Esophagus squamous epithelium (tissue), 5 donors: ENCODE measurements at regions not wholly inside any gene's neighbourhood (a gene's known extent, or its start where the extent isn't known, plus 50 kb on each side); places are given as distances from the start of the nearest gene placed in this dataset.

ENCODE experiments used
- DNase-seq: peaks from one replicate; lab custom pipeline; 2025; lab: John Stamatoyannopoulos, UW
- H3K27ac ChIP-seq, 4 donors: fragments of 200-600 bp; sonication (generic); one replicate each; pipeline ENCODE4 v1.5.1; 2016 to 2019; ENCODE audit warnings: mild to moderate bottlenecking in 1 of 4
- H3K27me3 ChIP-seq, 4 donors: fragments of 200-600 bp; sonication (generic); 1 replicate in 3 of 4; 2 replicates in 1 of 4; pipeline versions ENCODE4 v1.5.1 to v1.6.0; 2017 to 2021; ENCODE audit warnings: antibody characterized with exemption in 1 of 4
- H3K36me3 ChIP-seq, 3 donors: fragments of 200-600 bp; sonication (generic); one replicate each; pipeline ENCODE4 v1.5.1; 2016 to 2019
- H3K4me1 ChIP-seq, 3 donors: fragments of 200-600 bp; sonication (generic); one replicate each; pipeline ENCODE4 v1.5.1; 2017 to 2019
- H3K4me3 ChIP-seq, 4 donors: fragments of 200-600 bp; sonication (generic); 1 replicate in 3 of 4; 2 replicates in 1 of 4; pipeline ENCODE4 v1.5.1; 2016 to 2019; ENCODE audit warnings: mild to moderate bottlenecking in 2 of 4, moderate library complexity in 1 of 4
- H3K9me3 ChIP-seq, 3 donors: fragments of 200-600 bp; sonication (generic); one replicate each; pipeline ENCODE4 v1.5.1; 2016 to 2019
- POLR2A ChIP-seq, 4 donors: fragments of 450-650 bp; IDR thresholded peaks; one replicate each; pipeline ENCODE4 v1.6.1; 2017; ENCODE audit warnings: antibody characterized with exemption in 4 of 4, mild to moderate bottlenecking in 4 of 4, moderate library complexity in 3 of 4
- WGBS, 2 donors: methylation state at CpG; one replicate each; pipeline ENCODE4 v1.1.5; 2018; 5-methylcytosine and 5-hydroxymethylcytosine counted together
- intact Hi-C: fragments of 100-400 bp; cut with DNase I; formaldehyde crosslinking; loops from one replicate; pipeline ENCODE4 v1.15.0; 2022
- TF ChIP-seq, protein P1 (sequence below), 6 experiments: fragments of 450-650 bp in 4 of 6; fragments of 200-600 bp in 2 of 6; sonication (generic) in 2 of 6; IDR thresholded peaks; one replicate each; pipeline ENCODE4 v1.5.1; 2016 to 2019; ENCODE audit warnings: antibody characterized with exemption in 6 of 6, mild to moderate bottlenecking in 4 of 6, moderate library complexity in 4 of 6
- donor health status: DM: yes; HTN: yes; CAD: no.

DNA sequence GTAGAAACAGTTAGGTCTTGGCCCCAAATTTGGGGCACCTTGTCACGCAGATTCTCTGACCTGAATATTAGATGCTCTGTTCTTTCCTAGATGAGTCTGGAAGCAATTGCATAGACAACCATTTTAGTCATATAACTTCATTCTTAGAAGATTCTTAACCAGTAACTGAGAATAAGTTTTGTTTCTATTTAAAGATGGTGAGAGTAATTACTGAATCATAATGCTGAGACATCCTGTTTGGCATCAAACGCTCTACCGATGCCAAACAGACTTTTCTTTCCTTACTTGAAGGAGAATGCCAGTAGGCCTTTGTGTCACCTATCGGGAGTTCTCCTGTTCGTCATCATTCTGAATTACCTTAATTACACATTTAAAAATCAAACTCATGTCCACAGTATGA lies 131.6 kb upstream of the ID4 start:
- DNase-seq: no peak
- Histone ChIP-seq H3K9me3 (no peaks in the 10 kb centered on the region), H3K36me3 (no peaks in the 10 kb centered on the region), H3K27ac (no peak overlapping the region), H3K4me3 (no peak overlapping the region), H3K27me3 (no peaks in the 10 kb centered on the region), H3K4me1 (no peaks in the 10 kb centered on the region)
- intact Hi-C loops: no loop called here
- TF ChIP-seq POLR2A (IDR thresholded peaks at IDR 0.05): no peak
- TF ChIP-seq, protein P1, sequence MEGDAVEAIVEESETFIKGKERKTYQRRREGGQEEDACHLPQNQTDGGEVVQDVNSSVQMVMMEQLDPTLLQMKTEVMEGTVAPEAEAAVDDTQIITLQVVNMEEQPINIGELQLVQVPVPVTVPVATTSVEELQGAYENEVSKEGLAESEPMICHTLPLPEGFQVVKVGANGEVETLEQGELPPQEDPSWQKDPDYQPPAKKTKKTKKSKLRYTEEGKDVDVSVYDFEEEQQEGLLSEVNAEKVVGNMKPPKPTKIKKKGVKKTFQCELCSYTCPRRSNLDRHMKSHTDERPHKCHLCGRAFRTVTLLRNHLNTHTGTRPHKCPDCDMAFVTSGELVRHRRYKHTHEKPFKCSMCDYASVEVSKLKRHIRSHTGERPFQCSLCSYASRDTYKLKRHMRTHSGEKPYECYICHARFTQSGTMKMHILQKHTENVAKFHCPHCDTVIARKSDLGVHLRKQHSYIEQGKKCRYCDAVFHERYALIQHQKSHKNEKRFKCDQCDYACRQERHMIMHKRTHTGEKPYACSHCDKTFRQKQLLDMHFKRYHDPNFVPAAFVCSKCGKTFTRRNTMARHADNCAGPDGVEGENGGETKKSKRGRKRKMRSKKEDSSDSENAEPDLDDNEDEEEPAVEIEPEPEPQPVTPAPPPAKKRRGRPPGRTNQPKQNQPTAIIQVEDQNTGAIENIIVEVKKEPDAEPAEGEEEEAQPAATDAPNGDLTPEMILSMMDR (IDR thresholded peaks at IDR 0.05): no peak
- WGBS, 2 donors: 41 to 61% methylated on average over 5 of the region's 5 CpGs

DNA sequence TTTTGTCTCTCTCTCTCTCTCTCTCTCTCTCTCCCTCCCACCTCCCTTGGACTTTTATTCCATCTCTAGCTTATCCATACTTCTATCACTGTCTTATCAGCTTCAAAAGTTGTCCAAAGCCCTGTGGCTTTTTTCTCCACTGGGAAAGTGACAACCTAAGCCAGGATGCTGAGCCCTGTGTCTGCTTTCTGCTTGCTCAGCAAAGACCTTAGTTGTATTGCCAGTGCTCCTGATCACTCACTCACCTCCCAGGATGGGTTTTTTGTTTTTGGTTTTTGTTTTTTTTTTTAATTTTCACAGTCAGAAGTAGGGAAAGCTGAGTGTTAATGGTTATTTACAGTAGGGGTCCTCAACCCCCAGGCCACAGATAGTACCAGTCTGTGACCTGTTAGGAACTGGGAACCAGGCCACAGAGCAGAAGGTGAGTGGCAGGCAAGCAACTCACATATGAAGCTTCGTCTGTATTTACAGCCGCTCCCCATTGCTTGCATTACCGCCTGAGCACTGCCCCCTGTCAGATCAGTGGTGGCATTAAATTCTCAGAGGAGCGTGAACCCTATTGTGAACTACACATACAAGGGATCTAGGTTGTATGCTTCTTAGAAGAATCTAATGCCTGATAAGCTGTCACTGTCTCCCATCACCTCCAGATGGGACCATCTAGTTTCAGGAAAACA lies 125.0 kb upstream of the ID4 start:
- intact Hi-C loops: no loop called here
- 84 to 92% methylated on average over 4 of the region's 4 CpGs for WGBS, 2 donors
- Histone ChIP-seq H3K36me3 (no peaks in the 10 kb centered on the region), H3K27me3 (no peaks in the 10 kb centered on the region), H3K27ac (no peak overlapping the region), H3K9me3 (no peaks in the 10 kb centered on the region), H3K4me3 (no peak overlapping the region), H3K4me1 (no peaks in the 10 kb centered on the region)
- TF ChIP-seq POLR2A (IDR thresholded peaks at IDR 0.05): no peak
- TF ChIP-seq, protein P1 (IDR thresholded peaks at IDR 0.05): no peak
- no peak for DNase-seq

DNA sequence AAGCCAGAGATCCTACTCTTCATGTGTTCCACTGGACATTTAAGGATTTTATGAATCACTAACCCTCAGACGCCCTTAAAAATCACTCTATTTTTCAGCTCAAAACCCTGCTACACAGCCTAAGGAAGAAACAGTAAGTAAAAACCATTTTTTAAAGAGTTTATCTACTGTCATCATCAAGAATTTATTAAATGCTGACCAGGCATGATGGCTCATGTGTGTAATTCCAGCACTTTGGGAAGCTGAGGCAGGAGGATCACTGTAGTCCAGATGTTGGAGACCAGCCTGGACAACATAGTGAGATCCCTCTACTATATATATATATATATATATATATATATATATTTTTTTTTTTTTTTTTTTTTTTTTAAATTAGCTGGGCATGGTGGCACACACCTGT lies 124.2 kb upstream of the ID4 start:
- Histone ChIP-seq H3K9me3 (no peaks in the 10 kb centered on the region), H3K27ac (no peak overlapping the region), H3K27me3 (no peaks in the 10 kb centered on the region), H3K4me3 (no peak overlapping the region), H3K36me3 (no peaks in the 10 kb centered on the region), H3K4me1 (no peaks in the 10 kb centered on the region)
- intact Hi-C loops: no loop called here
- WGBS, 2 donors: 82 to 90% methylated on average over 1 of the region's 1 CpG
- no peak for TF ChIP-seq POLR2A (IDR thresholded peaks at IDR 0.05)
- no peak for DNase-seq

DNA sequence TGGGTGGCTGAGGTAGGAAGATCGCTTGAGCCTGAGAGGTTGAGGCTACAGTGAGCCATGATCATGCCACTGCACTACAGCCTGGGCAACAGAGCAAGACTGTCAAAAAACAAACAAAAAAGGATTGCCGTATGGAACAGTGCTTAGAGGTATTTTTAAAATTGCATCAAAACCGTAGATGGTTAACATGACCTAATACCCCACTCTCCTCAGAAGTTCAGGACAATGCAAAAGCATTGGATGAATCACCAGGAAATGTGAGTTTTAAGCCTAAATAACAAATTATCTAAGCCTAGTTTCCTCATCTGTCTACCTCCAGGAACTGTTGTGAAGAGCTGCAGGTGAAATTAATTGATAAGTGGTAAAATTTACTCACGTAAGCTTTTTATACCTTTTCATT lies 123.8 kb upstream of the ID4 start:
- no peak overlapping the region for H3K27ac ChIP-seq
- H3K4me3 ChIP-seq: no peak overlapping the region
- DNase-seq: no peak
- no peaks in the 10 kb centered on the region for H3K36me3 ChIP-seq
- H3K27me3 ChIP-seq: no peaks in the 10 kb centered on the region
- TF ChIP-seq POLR2A (IDR thresholded peaks at IDR 0.05): no peak
- TF ChIP-seq, protein P1 (IDR thresholded peaks at IDR 0.05): no peak
- H3K4me1 ChIP-seq: no peaks in the 10 kb centered on the region
- intact Hi-C loops: no loop called here
- H3K9me3 ChIP-seq: no peaks in the 10 kb centered on the region
- 73% methylated on average over 3 to 4 of the region's 4 CpGs for WGBS, 2 donors

DNA sequence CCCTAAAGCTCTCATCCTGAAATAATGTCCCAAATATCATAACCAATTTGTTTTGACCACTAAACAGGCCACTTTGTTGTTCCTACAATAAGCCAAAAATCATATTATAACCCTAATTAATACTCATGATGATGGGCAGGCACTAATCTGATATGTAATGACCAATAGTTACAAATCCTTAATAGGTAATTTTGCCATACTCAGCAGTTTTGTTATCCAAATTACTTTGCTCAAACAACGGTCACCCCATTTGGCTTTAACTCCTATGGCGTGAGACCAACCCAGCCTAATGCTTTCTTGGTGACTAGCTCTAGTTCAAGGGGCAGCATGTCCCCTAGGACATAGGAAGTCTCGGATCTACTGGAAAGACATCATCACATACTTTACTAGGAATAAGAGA lies 123.2 kb upstream of the ID4 start:
- TF ChIP-seq POLR2A (IDR thresholded peaks at IDR 0.05): no peak
- TF ChIP-seq, protein P1 (IDR thresholded peaks at IDR 0.05): no peak
- intact Hi-C loops: no loop called here
- no peaks in the 10 kb centered on the region for H3K27me3 ChIP-seq
- DNase-seq: no peak
- H3K27ac ChIP-seq: no peak overlapping the region
- no peak overlapping the region for H3K4me3 ChIP-seq
- H3K9me3 ChIP-seq: no peaks in the 10 kb centered on the region
- 79 to 86% methylated on average over 3 of the region's 3 CpGs for WGBS, 2 donors
- no peaks in the 10 kb centered on the region for H3K4me1 ChIP-seq
- no peaks in the 10 kb centered on the region for H3K36me3 ChIP-seq
